H9 (cell line): ENCODE measurements at regions not wholly inside any gene's neighbourhood (a gene's known extent, or its start where the extent isn't known, plus 50 kb on each side); places are given as distances from the start of the nearest gene placed in this dataset.

Experiments
- DNase-seq: peaks from one replicate; pipeline ENCODE4 v3.0.0-alpha.2; 2017
- H2AFZ ChIP-seq: one replicate; pipeline ENCODE4 v1.6.1; 2013; ENCODE audit warnings: mild to moderate bottlenecking, low read length, control low read depth, moderate library complexity
- H2AK5ac ChIP-seq: 2 replicates; pipeline ENCODE4 v1.6.1; 2013; ENCODE audit warnings: low read length, control low read depth, mixed read lengths; ENCODE audit not compliant: insufficient read length
- H2BK120ac ChIP-seq: one replicate; pipeline ENCODE4 v1.6.1; 2013; ENCODE audit warnings: low read depth, mild to moderate bottlenecking, low read length, control low read depth, inconsistent platforms; ENCODE audit not compliant: poor library complexity, severe bottlenecking
- H2BK12ac ChIP-seq: 2 replicates; pipeline ENCODE4 v1.6.1; 2013; ENCODE audit warnings: low read length, control low read depth, mixed read lengths, low read depth; ENCODE audit not compliant: insufficient read length
- H2BK15ac ChIP-seq: 2 replicates; pipeline ENCODE4 v1.6.1; 2013; ENCODE audit warnings: low read depth, low read length, control low read depth
- H2BK20ac ChIP-seq: one replicate; pipeline ENCODE4 v1.6.1; 2013; ENCODE audit warnings: low read depth, mild to moderate bottlenecking, low read length, control low read depth, inconsistent platforms; ENCODE audit not compliant: poor library complexity, severe bottlenecking
- H2BK5ac ChIP-seq: 2 replicates; pipeline ENCODE4 v1.6.1; 2013; ENCODE audit warnings: low read length, control low read depth, mixed read lengths; ENCODE audit not compliant: insufficient read length
- H3K14ac ChIP-seq: 2 replicates; pipeline ENCODE4 v1.6.1; 2013; ENCODE audit warnings: low read length, control low read depth; ENCODE audit not compliant: insufficient read depth
- H3K18ac ChIP-seq: 2 replicates; pipeline ENCODE4 v1.6.1; 2013; ENCODE audit warnings: low read depth, mild to moderate bottlenecking, mixed read lengths, low read length, control low read depth; ENCODE audit not compliant: insufficient read length
- H3K23ac ChIP-seq: 2 replicates; pipeline ENCODE4 v1.6.1; 2013; ENCODE audit warnings: low read length, control low read depth, mixed read lengths, low read depth; ENCODE audit not compliant: insufficient read length
- H3K23me2 ChIP-seq: 2 replicates; pipeline ENCODE4 v1.6.1; 2013; ENCODE audit warnings: low read depth, mild to moderate bottlenecking, mixed read lengths, low read length, control low read depth; ENCODE audit not compliant: insufficient read length, poor library complexity, severe bottlenecking
- H3K27ac ChIP-seq: 2 replicates; pipeline ENCODE4 v1.5.1; 2013; ENCODE audit warnings: low read length, control low read depth, mixed read lengths, low read depth; ENCODE audit not compliant: insufficient read length
- H3K27me3 ChIP-seq: 2 replicates; pipeline ENCODE4 v1.6.1; 2013; ENCODE audit warnings: low read length, control low read depth, inconsistent platforms; ENCODE audit not compliant: insufficient read depth
- H3K4ac ChIP-seq: 2 replicates; pipeline ENCODE4 v1.6.1; 2013; ENCODE audit warnings: low read depth, mild to moderate bottlenecking, control low read depth, inconsistent platforms, low read length, moderate library complexity
- H3K4me1 ChIP-seq: 2 replicates; pipeline ENCODE4 v1.6.1; 2013; ENCODE audit warnings: low read length, control low read depth, inconsistent platforms; ENCODE audit not compliant: insufficient read depth
- H3K4me2 ChIP-seq: 2 replicates; pipeline ENCODE4 v1.6.1; 2013; ENCODE audit warnings: low read length, control low read depth, mixed read lengths; ENCODE audit not compliant: insufficient read length, insufficient read depth
- H3K56ac ChIP-seq: 2 replicates; pipeline ENCODE4 v1.6.1; 2013; ENCODE audit warnings: low read depth, mild to moderate bottlenecking, mixed read lengths, low read length, control low read depth; ENCODE audit not compliant: insufficient read length
- H3K79me1 ChIP-seq: 2 replicates; pipeline ENCODE4 v1.6.1; 2013; ENCODE audit warnings: low read depth, mild to moderate bottlenecking, moderate library complexity, low read length, control low read depth, inconsistent platforms; ENCODE audit not compliant: insufficient read depth, poor library complexity, severe bottlenecking
- H3K79me2 ChIP-seq: 2 replicates; pipeline ENCODE4 v1.6.1; 2013; ENCODE audit warnings: low read length, control low read depth, inconsistent platforms; ENCODE audit not compliant: insufficient read depth
- H3K9ac ChIP-seq: 2 replicates; pipeline ENCODE4 v1.6.1; 2013; ENCODE audit warnings: low read length, control low read depth, mixed read lengths; ENCODE audit not compliant: insufficient read length; ENCODE audit errors: extremely low read depth
- H3K9me3 ChIP-seq: one replicate; pipeline ENCODE4 v1.6.1; 2013; ENCODE audit warnings: low read depth, low read length, inconsistent platforms; ENCODE audit not compliant: control insufficient read depth
- H3T11ph ChIP-seq: one replicate; pipeline ENCODE4 v1.6.1; 2013; ENCODE audit warnings: mild to moderate bottlenecking, low read length, control low read depth, inconsistent platforms
- H4K20me1 ChIP-seq: one replicate; pipeline ENCODE4 v1.6.1; 2013; ENCODE audit not compliant: control insufficient read depth, insufficient read length, insufficient read depth
- H4K5ac ChIP-seq: 2 replicates; pipeline ENCODE4 v1.6.1; 2013; ENCODE audit warnings: low read depth, mild to moderate bottlenecking, mixed read lengths, low read length, control low read depth; ENCODE audit not compliant: insufficient read length
- H4K8ac ChIP-seq: replicated peaks from 2 replicates; pipeline ENCODE4 v1.6.1; 2013; ENCODE audit warnings: low read length, control low read depth, mixed read lengths, low read depth; ENCODE audit not compliant: insufficient read length
- H4K91ac ChIP-seq: 2 replicates; pipeline ENCODE4 v1.6.1; 2013; ENCODE audit warnings: low read depth, mild to moderate bottlenecking, moderate library complexity, mixed read lengths, low read length, control low read depth; ENCODE audit not compliant: insufficient read length
- H3K27ac Mint-ChIP-seq, 3 experiments: 2 replicates in 2 of 3; 3 replicates in 1 of 3; pipeline ENCODE4 v1.8.0; 2020 to 2021; ENCODE audit warnings: mixed read lengths in 3 of 3, mild to moderate bottlenecking in 1 of 3, moderate library complexity in 1 of 3
- H3K27me3 Mint-ChIP-seq: 2 replicates; pipeline ENCODE4 v1.8.0; 2021; ENCODE audit warnings: low read depth, mild to moderate bottlenecking, moderate library complexity, mixed read lengths
- H3K36me3 Mint-ChIP-seq, 3 experiments: 2 replicates in 2 of 3; 3 replicates in 1 of 3; pipeline ENCODE4 v1.8.0; 2020 to 2021; ENCODE audit warnings: low read depth in 3 of 3, mixed read lengths in 3 of 3; ENCODE audit not compliant: insufficient read depth in 1 of 3
- H3K4me1 Mint-ChIP-seq, 2 experiments: 2 replicates each; pipeline ENCODE4 v1.8.0; 2020; ENCODE audit warnings: mixed read lengths in 2 of 2
- H3K4me3 Mint-ChIP-seq, 2 experiments: 2 replicates in 1 of 2; 3 replicates in 1 of 2; pipeline ENCODE4 v1.8.0; 2020 to 2021; ENCODE audit warnings: mild to moderate bottlenecking in 2 of 2, mixed read lengths in 2 of 2, moderate library complexity in 1 of 2
- H3K9me3 Mint-ChIP-seq, 2 experiments: 2 replicates in 1 of 2; 3 replicates in 1 of 2; pipeline ENCODE4 v1.8.0; 2020; ENCODE audit warnings: mild to moderate bottlenecking in 2 of 2, mixed read lengths in 2 of 2, moderate library complexity in 1 of 2
- WGBS: extraction: QIAGEN DNeasy Blood & Tissue Kit; methylation state at CpG from one replicate; pipeline ENCODE4 v1.1.7; 2013; ENCODE audit warnings: missing lambda C conversion rate, low lambda C conversion rate, mixed read lengths; ENCODE audit not compliant: insufficient read length; ENCODE audit errors: extremely low coverage; 5-methylcytosine and 5-hydroxymethylcytosine counted together
- TF ChIP-seq, protein P1 (sequence below): fragments of 200-600 bp; sonication (generic); conservative IDR thresholded peaks from 3 replicates; pipeline ENCODE4 v1.8.0; 2021; ENCODE audit warnings: antibody characterized with exemption, mild to moderate bottlenecking

DNA sequence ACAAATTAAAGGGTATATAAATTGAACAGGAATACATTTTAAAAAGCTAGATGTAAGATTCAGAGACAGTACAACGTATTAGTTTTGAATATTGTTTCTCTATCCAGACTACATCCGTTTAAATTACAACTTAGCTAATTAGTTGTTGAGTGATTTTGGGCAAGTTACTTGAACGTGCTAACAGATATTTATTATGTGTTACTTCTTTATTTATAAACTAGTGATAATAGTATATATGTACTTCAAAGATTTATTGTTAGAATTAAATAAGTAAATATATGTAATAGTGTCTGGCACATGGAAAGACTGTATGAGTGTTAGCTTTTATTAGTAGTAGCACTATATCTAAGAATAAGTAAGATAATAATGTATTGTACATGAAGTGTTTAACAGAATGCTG is 92.0 kb upstream of the GBE1 start:
- H4K8ac ChIP-seq: no peak overlapping the region
- no peak overlapping the region for H2AK5ac ChIP-seq
- no peak overlapping the region for H2BK12ac ChIP-seq
- no peaks in the 10 kb centered on the region for H3K79me1 ChIP-seq
- H3K18ac ChIP-seq: no peak overlapping the region
- no peaks in the 10 kb centered on the region for H3K4me1 Mint-ChIP-seq
- H4K91ac ChIP-seq: no peak overlapping the region
- no peak overlapping the region for H3K9ac ChIP-seq
- no peak for DNase-seq
- H3K4me2 ChIP-seq: no peak overlapping the region
- no peak overlapping the region for H4K5ac ChIP-seq
- no peak overlapping the region for H2BK5ac ChIP-seq
- no peaks in the 10 kb centered on the region for H4K20me1 ChIP-seq
- no peak overlapping the region for H2BK15ac ChIP-seq
- no peak overlapping the region for H3K4me3 Mint-ChIP-seq
- no peak overlapping the region for H3K4ac ChIP-seq
- H2BK120ac ChIP-seq: no peak overlapping the region
- H3K27me3 Mint-ChIP-seq: no peaks in the 10 kb centered on the region
- no peak overlapping the region for H3K14ac ChIP-seq
- H3K9me3 ChIP-seq: no peaks in the 10 kb centered on the region
- no peaks in the 10 kb centered on the region for H3K27me3 ChIP-seq
- no peaks in the 10 kb centered on the region for H3K9me3 Mint-ChIP-seq
- H3K36me3 Mint-ChIP-seq: no peaks in the 10 kb centered on the region
- H3K4me1 ChIP-seq: no peaks in the 10 kb centered on the region
- H3K23ac ChIP-seq: no peak overlapping the region
- no peak overlapping the region for H2BK20ac ChIP-seq
- no peak overlapping the region for H3K27ac ChIP-seq
- TF ChIP-seq, protein P1, sequence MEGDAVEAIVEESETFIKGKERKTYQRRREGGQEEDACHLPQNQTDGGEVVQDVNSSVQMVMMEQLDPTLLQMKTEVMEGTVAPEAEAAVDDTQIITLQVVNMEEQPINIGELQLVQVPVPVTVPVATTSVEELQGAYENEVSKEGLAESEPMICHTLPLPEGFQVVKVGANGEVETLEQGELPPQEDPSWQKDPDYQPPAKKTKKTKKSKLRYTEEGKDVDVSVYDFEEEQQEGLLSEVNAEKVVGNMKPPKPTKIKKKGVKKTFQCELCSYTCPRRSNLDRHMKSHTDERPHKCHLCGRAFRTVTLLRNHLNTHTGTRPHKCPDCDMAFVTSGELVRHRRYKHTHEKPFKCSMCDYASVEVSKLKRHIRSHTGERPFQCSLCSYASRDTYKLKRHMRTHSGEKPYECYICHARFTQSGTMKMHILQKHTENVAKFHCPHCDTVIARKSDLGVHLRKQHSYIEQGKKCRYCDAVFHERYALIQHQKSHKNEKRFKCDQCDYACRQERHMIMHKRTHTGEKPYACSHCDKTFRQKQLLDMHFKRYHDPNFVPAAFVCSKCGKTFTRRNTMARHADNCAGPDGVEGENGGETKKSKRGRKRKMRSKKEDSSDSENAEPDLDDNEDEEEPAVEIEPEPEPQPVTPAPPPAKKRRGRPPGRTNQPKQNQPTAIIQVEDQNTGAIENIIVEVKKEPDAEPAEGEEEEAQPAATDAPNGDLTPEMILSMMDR: no peak
- H3K79me2 ChIP-seq: no peaks in the 10 kb centered on the region
- H2AFZ ChIP-seq: no peak overlapping the region
- no CpG with 5 or more reads among the region's 3 CpGs for WGBS
- H3T11ph ChIP-seq: no peak overlapping the region
- H3K56ac ChIP-seq: no peak overlapping the region
- no peaks in the 10 kb centered on the region for H3K23me2 ChIP-seq
- no peak overlapping the region for H3K27ac Mint-ChIP-seq
